ENCODE measurements at regions not wholly inside any gene's neighbourhood (a gene's known extent, or its start where the extent isn't known, plus 50 kb on each side); places are given as distances from the start of the nearest gene placed in this dataset.
"Not testable (repeated sequence)": the region's sequence is repeated elsewhere in the genome, so short reads cannot be mapped to it uniquely, and the experiment has no call there.

DNA sequence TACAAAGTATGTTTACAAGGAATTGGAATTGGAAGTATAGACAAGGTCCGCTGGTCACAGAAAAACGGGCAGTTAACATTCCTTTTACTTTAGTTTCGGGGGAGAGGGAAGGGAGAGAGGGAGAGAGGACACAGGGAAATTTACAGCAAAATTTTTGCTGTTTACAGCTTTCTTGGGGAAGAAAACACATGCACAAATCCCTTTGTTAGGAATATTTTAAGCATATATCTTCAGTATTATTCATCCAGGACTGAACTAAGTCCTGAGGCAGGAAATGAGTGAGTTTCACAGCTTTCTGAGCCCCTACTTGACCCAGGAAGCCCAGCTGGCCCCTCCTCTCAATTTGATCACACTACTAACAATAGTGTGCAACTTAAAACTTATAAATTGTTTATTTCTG, 113.4 kb upstream of the VANGL1 start:
- not testable (repeated sequence) for H3K36me3 ChIP-seq; H3K27me3 ChIP-seq (replicated peaks); H3K9me3 ChIP-seq (replicated peaks); H3K4me3 ChIP-seq
- Histone ChIP-seq H3K4me1 (replicated peaks) (peaks cover 74% of the 10 kb centered on the region), H3K27ac (peak overlapping the region; percentile 84)
- peak; percentile 76 to 78 for DNase-seq (ENCODE audit: low read depth in 1 of 2, low spot score in 2 of 2)

DNA sequence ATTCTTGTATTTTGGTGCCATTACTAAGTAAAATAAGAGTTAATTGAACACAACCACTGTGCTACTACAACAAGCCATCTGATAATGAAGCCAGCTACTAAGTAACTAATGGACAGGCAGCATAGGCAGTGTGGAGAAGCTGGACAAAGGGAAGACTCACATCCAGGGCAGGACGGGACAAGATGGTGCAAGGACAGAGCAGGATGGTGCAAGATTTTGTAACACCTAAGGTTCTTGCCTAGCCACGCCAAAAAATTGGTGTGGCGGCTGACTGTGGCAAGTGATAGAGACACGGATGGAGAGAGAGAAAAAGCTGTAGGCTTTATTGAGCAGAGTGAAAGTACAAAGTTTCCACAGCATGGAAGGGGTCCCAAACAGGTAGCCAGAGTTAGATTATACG, 114.0 kb upstream of the VANGL1 start:
- H3K4me1 ChIP-seq (replicated peaks) = peaks cover 70% of the 10 kb centered on the region
- H3K9me3 ChIP-seq (replicated peaks) = no peaks in the 10 kb centered on the region
- H3K36me3 ChIP-seq = no peaks in the 10 kb centered on the region
- H3K27ac ChIP-seq = peak overlapping the region; percentile 84
- no peaks in the 10 kb centered on the region for H3K27me3 ChIP-seq (replicated peaks)
- no peak overlapping the region for H3K4me3 ChIP-seq
- no peak for DNase-seq (ENCODE audit: low read depth in 1 of 2, low spot score in 2 of 2)

DNA sequence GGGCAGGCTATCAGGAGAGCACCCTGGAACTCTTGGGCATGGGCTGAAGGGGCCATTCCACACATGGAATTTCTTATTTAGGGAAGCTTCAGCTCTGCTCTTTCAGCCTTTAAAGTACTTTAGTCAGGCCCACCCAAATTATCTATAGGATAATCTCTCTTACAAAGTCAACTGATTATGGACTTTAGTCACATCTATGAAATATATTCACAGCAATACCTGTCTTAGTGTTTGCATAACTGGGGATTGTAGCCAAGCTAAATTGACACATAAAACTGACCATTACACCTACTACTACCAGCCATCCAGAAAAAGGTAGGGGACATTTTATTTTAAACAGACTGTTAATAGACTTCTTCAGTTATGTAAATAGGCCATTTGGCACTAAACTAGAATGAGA, 114.9 kb upstream of the VANGL1 start:
- Histone ChIP-seq H3K36me3 (no peaks in the 10 kb centered on the region), H3K9me3 (replicated peaks) (no peaks in the 10 kb centered on the region), H3K4me3 (no peak overlapping the region), H3K4me1 (replicated peaks) (peaks cover 61% of the 10 kb centered on the region), H3K27ac (no peak overlapping the region), H3K27me3 (replicated peaks) (no peaks in the 10 kb centered on the region)
- no peak for DNase-seq (ENCODE audit: low read depth in 1 of 2, low spot score in 2 of 2)

DNA sequence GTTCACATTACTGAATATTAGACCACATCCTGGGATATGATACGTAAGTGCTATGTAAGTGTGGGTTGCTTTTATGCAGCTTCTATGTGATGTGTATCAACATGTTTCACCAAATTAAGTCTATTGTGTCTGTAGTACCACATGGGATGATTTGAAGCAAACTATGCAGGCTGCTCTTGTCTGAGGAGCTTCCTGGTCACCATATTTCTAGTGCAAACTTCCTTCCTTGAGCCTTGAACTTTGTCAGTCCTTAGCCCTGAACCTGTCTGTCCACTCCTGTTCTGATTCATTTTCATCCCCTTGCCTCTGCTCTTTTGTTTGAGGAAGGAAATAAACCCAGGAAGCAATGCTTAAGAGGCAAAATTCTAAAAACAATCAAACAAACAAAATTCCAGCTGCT, 117.5 kb upstream of the VANGL1 start:
- Histone ChIP-seq H3K27ac (no peak overlapping the region), H3K36me3 (no peaks in the 10 kb centered on the region), H3K27me3 (replicated peaks) (no peaks in the 10 kb centered on the region), H3K4me3 (no peak overlapping the region), H3K9me3 (replicated peaks) (no peaks in the 10 kb centered on the region), H3K4me1 (replicated peaks) (peaks cover 45% of the 10 kb centered on the region)
- DNase-seq (ENCODE audit: low read depth in 1 of 2, low spot score in 2 of 2) = no peak

DNA sequence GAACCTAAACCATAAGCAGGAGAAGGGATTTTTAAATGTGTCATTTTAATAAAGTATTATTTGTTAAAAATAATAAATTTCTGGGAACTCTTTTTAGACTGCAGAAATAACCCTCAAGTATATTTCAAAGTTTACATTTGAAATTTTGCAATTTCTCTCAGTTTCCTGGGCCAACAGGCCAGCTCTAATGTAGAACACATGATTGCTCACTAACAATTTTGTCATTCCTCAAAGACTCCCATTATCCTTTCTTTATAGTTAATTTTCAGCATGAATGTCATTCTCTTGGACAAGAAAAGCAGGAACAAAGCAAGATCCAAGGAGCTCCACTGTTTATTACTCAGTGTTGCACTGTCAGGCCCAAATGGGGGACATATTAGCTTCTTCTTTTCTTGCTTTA, 119.4 kb upstream of the VANGL1 start:
- H3K9me3 ChIP-seq (replicated peaks) = no peaks in the 10 kb centered on the region
- H3K36me3 ChIP-seq = no peaks in the 10 kb centered on the region
- H3K27me3 ChIP-seq (replicated peaks) = no peaks in the 10 kb centered on the region
- H3K4me1 ChIP-seq (replicated peaks) = peaks cover 27% of the 10 kb centered on the region
- DNase-seq (ENCODE audit: low read depth in 1 of 2, low spot score in 2 of 2) = no peak
- H3K4me3 ChIP-seq = no peak overlapping the region
- H3K27ac ChIP-seq = no peak overlapping the region

DNA sequence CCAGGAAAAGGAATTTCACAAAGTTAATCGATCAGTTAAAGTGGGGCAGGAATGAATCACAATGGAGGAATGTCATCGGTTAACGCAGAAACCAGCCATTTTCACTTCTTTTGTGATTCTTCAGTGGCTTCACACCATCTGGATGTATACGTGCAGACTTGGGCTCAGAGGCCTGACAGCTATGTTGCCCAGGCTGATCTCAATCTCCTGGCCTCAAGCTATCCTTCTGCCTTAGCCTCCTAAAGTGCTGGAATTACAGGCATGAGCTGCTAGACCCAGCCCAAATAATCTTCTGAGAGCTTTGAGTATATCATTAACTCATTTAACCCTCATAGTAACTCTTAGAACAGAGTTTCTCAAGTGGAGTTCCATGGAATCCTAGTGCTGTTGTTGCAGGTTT, 126.5 kb upstream of the VANGL1 start:
- Histone ChIP-seq H3K27ac (no peak overlapping the region), H3K9me3 (replicated peaks) (no peaks in the 10 kb centered on the region), H3K36me3 (no peaks in the 10 kb centered on the region), H3K4me1 (replicated peaks) (peaks cover 9% of the 10 kb centered on the region), H3K4me3 (no peak overlapping the region), H3K27me3 (replicated peaks) (no peaks in the 10 kb centered on the region)
- no peak for DNase-seq (ENCODE audit: low read depth in 1 of 2, low spot score in 2 of 2)

DNA sequence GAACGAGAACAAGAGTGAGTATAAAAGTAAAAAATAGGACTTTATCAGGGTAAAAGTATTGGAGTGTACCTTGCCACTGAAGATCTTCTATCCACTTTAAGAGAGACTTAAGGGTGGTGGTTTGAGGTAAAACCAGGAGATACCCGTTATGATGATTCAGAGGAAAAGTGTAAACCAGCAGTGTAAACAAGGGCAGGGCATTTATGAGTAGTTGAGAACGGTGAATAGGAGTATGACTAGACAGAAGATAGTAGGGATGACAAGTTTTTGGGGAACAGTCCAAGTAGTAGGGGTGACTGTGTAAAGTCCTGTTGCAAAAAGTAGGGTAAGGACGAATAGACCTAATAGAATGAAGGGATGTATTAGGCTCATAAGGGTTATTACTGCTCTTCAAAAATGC, 131.5 kb upstream of the VANGL1 start:
- not testable (repeated sequence) for H3K36me3 ChIP-seq; H3K27me3 ChIP-seq (replicated peaks); DNase-seq (ENCODE audit: low read depth in 1 of 2, low spot score in 2 of 2); H3K4me3 ChIP-seq; H3K9me3 ChIP-seq (replicated peaks)
- peak overlapping the region; percentile 26; the same call in 1 of the 2 replicates for H3K27ac ChIP-seq
- peaks cover 25% of the 10 kb centered on the region for H3K4me1 ChIP-seq (replicated peaks)

DNA sequence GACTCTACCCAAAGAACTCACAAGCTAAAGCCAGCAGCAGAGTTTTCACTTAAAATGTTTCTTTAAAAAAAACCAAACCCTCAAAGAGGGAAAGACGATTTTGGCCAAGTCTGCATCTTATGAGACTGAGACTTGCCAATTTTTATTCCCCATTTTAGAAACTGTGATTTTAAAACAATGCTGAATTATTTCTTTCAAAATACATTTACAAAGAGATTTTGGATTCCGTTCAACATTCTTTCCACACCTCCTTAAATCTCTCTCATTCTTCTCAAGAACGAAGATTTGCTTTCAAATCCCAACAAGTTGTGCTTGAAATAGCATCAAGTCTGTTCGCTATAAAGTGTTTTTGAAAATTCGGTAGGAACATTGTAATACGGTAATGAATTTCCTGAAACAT, 133.9 kb upstream of the VANGL1 start:
- Histone ChIP-seq H3K9me3 (replicated peaks) (no peaks in the 10 kb centered on the region), H3K4me1 (replicated peaks) (peaks cover 25% of the 10 kb centered on the region), H3K36me3 (no peaks in the 10 kb centered on the region), H3K27ac (no peak overlapping the region), H3K4me3 (no peak overlapping the region), H3K27me3 (replicated peaks) (no peaks in the 10 kb centered on the region)
- DNase-seq (ENCODE audit: low read depth in 1 of 2, low spot score in 2 of 2) = no peak

DNA sequence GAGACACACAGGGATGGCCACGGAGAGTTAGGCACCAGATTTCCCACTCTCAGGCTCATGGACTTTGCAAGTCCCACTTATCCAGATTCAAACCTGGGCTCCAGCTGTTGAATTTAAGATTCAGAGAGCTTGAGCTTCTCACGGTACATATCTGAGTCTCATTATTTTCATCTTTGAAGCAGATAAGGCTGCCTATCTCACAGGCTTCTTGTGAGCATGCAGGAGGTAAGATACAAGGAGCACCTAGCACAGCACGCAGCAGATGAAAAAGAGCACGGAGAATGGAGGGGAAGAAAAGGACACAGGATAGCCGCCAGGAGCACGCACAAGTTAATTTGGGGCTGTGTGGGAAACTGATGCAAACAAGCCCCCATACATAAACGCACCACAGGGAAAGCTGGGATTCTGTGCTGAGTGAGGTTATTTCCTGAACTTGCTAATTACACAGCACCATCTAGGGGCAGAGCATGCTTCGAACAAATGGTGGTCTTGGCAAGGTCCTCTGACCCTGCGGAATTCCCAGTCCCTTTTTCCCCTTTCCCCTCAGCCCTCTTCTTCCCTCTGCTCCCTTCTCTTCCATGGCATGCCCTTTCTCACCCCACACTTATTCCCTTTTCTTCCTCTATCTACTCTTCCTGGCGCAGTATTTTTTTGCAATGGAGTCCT, 134.7 kb upstream of the VANGL1 start:
- peaks cover 25% of the 10 kb centered on the region for H3K4me1 ChIP-seq (replicated peaks)
- no peaks in the 10 kb centered on the region for H3K36me3 ChIP-seq
- H3K9me3 ChIP-seq (replicated peaks) = no peaks in the 10 kb centered on the region
- H3K27ac ChIP-seq = no peak overlapping the region
- H3K4me3 ChIP-seq = no peak overlapping the region
- H3K27me3 ChIP-seq (replicated peaks) = no peaks in the 10 kb centered on the region
- peak in 1 of 2 experiments; percentile 45 for DNase-seq (ENCODE audit: low read depth in 1 of 2, low spot score in 2 of 2)

DNA sequence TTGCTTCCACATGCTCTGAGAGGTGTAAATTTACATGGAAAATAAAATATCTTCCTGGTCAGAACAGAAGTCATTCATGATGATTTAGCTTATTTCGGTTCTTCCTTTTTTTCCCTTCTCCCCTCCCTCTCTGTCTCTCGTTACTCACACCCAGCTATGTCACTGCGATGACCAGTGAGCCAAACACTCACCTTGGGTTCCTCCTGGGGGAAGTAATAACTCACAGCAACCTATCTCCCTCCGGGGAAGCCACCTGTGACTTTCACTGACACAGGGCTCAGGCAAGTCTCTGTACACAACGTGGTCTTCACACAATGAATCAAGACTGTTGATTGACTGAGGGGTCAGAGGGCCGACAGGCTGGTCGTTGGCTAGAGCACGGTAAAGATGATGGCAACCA, 135.3 kb upstream of the VANGL1 start:
- no peak overlapping the region for H3K27ac ChIP-seq
- no peaks in the 10 kb centered on the region for H3K27me3 ChIP-seq (replicated peaks)
- H3K4me1 ChIP-seq (replicated peaks) = peaks cover 25% of the 10 kb centered on the region
- no peaks in the 10 kb centered on the region for H3K9me3 ChIP-seq (replicated peaks)
- no peaks in the 10 kb centered on the region for H3K36me3 ChIP-seq
- no peak for DNase-seq (ENCODE audit: low read depth in 1 of 2, low spot score in 2 of 2)
- no peak overlapping the region for H3K4me3 ChIP-seq

DNA sequence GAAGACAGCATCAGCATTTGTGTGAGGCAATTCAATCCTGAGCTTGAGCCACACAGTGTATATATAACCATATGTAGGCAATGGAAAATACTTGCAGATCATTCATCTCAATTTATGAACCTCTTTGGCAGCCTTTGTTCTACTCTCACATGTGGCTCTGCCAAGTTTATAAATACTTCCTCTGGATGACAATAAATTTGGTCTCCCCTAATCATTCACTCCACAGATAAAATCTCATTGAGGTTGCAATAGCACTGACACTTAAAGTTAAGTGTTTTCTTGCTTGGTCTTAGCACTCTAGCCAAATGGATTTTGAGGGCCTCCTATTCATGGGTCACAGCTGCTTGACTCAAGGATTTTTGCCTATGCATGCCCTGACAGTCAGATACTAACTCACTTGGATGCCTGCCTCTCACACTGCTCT, 136.6 kb upstream of the VANGL1 start:
- Histone ChIP-seq H3K4me1 (replicated peaks) (peaks cover 19% of the 10 kb centered on the region), H3K27ac (no peak overlapping the region), H3K27me3 (replicated peaks) (no peaks in the 10 kb centered on the region), H3K9me3 (replicated peaks) (no peaks in the 10 kb centered on the region), H3K36me3 (no peaks in the 10 kb centered on the region), H3K4me3 (no peak overlapping the region)
- no peak for DNase-seq (ENCODE audit: low read depth in 1 of 2, low spot score in 2 of 2)

DNA sequence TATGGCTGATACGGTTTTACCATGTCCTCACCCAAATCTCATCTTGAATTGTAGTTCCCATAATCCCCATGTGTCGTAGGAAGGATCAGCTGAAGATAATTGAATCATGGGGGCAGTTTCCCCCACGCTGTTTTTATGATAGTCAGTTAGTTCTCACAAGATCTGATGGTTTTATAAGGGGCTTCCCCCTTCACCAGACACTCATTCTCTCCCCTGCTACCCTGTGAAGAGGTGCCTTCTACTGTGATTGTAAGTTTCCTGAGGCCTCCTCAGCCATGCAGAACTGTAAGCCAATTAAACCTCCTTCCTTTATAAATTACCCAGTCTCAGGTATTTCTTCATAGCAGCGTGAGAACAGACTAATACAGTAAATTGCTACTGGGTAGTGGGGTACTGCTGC, 139.6 kb upstream of the VANGL1 start:
- H3K4me1 ChIP-seq (replicated peaks) = peaks cover 16% of the 10 kb centered on the region
- not testable (repeated sequence) for DNase-seq (ENCODE audit: low read depth in 1 of 2, low spot score in 2 of 2); H3K27ac ChIP-seq; H3K36me3 ChIP-seq; H3K9me3 ChIP-seq (replicated peaks); H3K27me3 ChIP-seq (replicated peaks); H3K4me3 ChIP-seq

DNA sequence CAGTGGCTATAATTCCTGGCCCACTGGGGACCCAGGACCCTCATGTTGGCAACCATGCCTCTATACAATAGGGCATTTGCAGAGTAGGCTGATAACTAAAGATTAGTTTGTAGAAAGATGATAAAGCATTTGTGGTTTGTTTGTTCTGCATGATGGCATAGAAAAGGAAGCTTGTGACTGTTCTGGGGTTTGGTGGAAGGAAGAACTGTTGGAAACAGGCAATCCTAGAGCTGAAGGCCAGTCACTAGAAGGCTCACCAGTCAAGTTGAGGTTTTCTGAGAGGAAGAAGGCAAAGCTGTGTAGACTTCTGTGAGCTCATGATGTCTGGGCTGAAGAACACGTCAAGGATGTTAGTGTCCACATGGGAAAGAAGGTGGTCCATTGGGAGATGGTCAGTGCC, 140.3 kb upstream of the VANGL1 start:
- no peak for DNase-seq (ENCODE audit: low read depth in 1 of 2, low spot score in 2 of 2)
- Histone ChIP-seq H3K4me1 (replicated peaks) (peaks cover 23% of the 10 kb centered on the region), H3K9me3 (replicated peaks) (no peaks in the 10 kb centered on the region), H3K27me3 (replicated peaks) (no peaks in the 10 kb centered on the region), H3K4me3 (no peak overlapping the region), H3K27ac (no peak overlapping the region), H3K36me3 (no peaks in the 10 kb centered on the region)

DNA sequence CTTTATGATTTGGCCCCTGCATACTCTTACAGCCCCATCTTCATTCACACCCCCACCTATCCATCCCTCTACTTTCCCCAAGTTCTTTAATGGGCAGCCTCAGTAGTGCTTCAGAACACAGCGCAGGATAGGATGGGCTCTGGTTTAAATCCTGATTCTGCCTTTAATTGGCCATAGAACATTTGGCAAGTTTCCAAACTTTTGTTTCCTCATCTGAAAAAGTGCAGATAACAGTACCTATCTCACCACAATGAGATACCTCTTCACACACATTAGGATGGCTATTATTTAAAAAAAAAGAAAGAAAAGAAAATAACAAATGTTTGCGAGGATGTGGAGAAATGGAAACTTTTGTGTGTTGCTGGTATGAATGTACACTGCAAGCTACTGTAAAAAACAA, 142.5 kb upstream of the VANGL1 start:
- Histone ChIP-seq H3K4me3 (no peak overlapping the region), H3K27me3 (replicated peaks) (no peaks in the 10 kb centered on the region), H3K36me3 (no peaks in the 10 kb centered on the region), H3K9me3 (replicated peaks) (no peaks in the 10 kb centered on the region), H3K4me1 (replicated peaks) (peaks cover 44% of the 10 kb centered on the region), H3K27ac (no peak overlapping the region)
- DNase-seq (ENCODE audit: low read depth in 1 of 2, low spot score in 2 of 2) = no peak

DNA sequence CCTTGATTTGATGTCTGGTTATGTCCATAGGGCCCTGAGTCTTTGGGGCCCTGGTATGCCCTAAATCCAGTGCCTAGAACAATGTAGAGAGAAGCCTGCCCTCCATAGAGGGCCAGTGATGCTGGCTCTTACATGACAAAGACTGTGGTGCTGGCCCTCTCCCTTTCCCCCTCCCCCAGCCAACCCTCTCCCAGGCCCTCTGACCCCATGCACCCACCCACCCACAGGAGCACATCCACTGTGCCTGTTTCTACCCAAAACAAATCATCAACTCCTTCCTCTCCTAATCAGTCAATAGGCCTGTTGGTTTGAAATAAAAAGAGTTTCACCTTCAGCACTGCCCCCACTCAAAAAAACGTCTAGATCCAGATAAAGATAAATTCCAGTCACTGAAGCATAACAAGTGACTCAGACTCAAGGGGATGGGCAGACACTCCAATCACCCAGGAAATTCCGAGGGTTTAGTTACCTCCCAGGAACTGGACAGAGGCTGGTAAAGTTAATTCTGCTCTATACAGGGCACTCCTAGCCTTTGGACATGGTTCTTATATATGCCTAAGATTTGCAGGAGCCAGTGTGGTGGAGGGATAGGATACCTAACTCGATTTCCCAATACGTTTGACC, 144.8 kb upstream of the VANGL1 start:
- DNase-seq (ENCODE audit: low read depth in 1 of 2, low spot score in 2 of 2) = peak; percentile 79 to 87
- Histone ChIP-seq H3K4me1 (replicated peaks) (peaks cover 58% of the 10 kb centered on the region), H3K9me3 (replicated peaks) (no peaks in the 10 kb centered on the region), H3K36me3 (no peaks in the 10 kb centered on the region), H3K4me3 (no peak overlapping the region), H3K27me3 (replicated peaks) (no peaks in the 10 kb centered on the region), H3K27ac (peak overlapping the region; percentile 96)
